ENCODE measurements at regions not wholly inside any gene's neighbourhood (a gene's known extent, or its start where the extent isn't known, plus 50 kb on each side); places are given as distances from the start of the nearest gene placed in this dataset.

- ChIA-PET CTCF (no interaction called here), POLR2A (no interaction called here)
- no peaks in the 10 kb centered on the region for H3K36me3 ChIP-seq (ENCODE audit: control insufficient read depth in 2 of 2, extremely low read depth in 1 of 2, insufficient read depth in 2 of 2, low read length in 2 of 2)
- intact Hi-C loops (cut with micrococcal nuclease) (no loop called here), dilution Hi-C loops (cut with MboI; ENCODE audit: extremely low pct_ligation_motif_present, low sequenced_read_pairs) (no loop called here)
- H3K4me2 ChIP-seq (ENCODE audit: insufficient read depth, low read length) = no peak overlapping the region
- H3K27me3 ChIP-seq (ENCODE audit: control insufficient read depth in 2 of 2, insufficient read depth in 2 of 2, low read length in 2 of 2) = no peaks in the 10 kb centered on the region
- H2AFZ ChIP-seq (ENCODE audit: low read depth, low read length) = no peak overlapping the region
- H3K4me3 ChIP-seq (replicated peaks in 1 of 3; ENCODE audit: insufficient read depth in 1 of 3, low read depth in 1 of 3, low read length in 3 of 3) = no peak overlapping the region
- no peaks in the 10 kb centered on the region for H4K20me1 ChIP-seq (replicated peaks; ENCODE audit: control insufficient read depth, extremely low read depth, insufficient read depth, low read length)
- no peaks in the 10 kb centered on the region for H3K79me2 ChIP-seq (ENCODE audit: control insufficient read depth, insufficient read depth, low read length)
- H3K27ac ChIP-seq (ENCODE audit: insufficient read depth, low read depth, low read length) = no peak overlapping the region
- no peaks in the 10 kb centered on the region for H3K4me1 ChIP-seq (ENCODE audit: control insufficient read depth, extremely low read depth, insufficient read depth, low read length)
- no TSS peak for BruUV-seq (replicated peaks)
- TF ChIP-seq JUN (IDR thresholded peaks at IDR 0.05; ENCODE audit: borderline replicate concordance, insufficient read depth, insufficient read length, low read depth) (no peak), GATA2 (IDR thresholded peaks at IDR 0.05; ENCODE audit: insufficient read depth, insufficient read length, low read depth, low read length) (no peak), POLR2A (IDR thresholded peaks at IDR 0.05; ENCODE audit: low read depth, low read length) (no peak), POLR2AphosphoS5 (IDR thresholded peaks at IDR 0.05; ENCODE audit: insufficient read depth, low read depth, low read length) (no peak), EZH2 (IDR thresholded peaks at IDR 0.05; ENCODE audit: borderline replicate concordance, low read depth, low read length, severe bottlenecking) (no peak), FOS (IDR thresholded peaks at IDR 0.05; ENCODE audit: borderline replicate concordance, insufficient read depth, low read length) (no peak), MYC (IDR thresholded peaks at IDR 0.05; ENCODE audit: low read depth, low read length) (no peak)
- TF ChIP-seq, protein P1, sequence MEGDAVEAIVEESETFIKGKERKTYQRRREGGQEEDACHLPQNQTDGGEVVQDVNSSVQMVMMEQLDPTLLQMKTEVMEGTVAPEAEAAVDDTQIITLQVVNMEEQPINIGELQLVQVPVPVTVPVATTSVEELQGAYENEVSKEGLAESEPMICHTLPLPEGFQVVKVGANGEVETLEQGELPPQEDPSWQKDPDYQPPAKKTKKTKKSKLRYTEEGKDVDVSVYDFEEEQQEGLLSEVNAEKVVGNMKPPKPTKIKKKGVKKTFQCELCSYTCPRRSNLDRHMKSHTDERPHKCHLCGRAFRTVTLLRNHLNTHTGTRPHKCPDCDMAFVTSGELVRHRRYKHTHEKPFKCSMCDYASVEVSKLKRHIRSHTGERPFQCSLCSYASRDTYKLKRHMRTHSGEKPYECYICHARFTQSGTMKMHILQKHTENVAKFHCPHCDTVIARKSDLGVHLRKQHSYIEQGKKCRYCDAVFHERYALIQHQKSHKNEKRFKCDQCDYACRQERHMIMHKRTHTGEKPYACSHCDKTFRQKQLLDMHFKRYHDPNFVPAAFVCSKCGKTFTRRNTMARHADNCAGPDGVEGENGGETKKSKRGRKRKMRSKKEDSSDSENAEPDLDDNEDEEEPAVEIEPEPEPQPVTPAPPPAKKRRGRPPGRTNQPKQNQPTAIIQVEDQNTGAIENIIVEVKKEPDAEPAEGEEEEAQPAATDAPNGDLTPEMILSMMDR (IDR thresholded peaks at IDR 0.05; ENCODE audit: extremely low read depth in 1 of 2, insufficient read depth in 1 of 2, low read depth in 1 of 2, low read length in 2 of 2) = no peak
- TF ChIP-seq, protein P2, sequence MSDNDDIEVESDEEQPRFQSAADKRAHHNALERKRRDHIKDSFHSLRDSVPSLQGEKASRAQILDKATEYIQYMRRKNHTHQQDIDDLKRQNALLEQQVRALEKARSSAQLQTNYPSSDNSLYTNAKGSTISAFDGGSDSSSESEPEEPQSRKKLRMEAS (IDR thresholded peaks at IDR 0.05; ENCODE audit: insufficient read depth, insufficient read length) = no peak
- no peak overlapping the region for H3K9ac ChIP-seq (replicated peaks; ENCODE audit: extremely low read depth, insufficient read depth, low read length)
- peaks cover 4% of the 10 kb centered on the region for H3K9me3 ChIP-seq (replicated peaks; ENCODE audit: control insufficient read depth, insufficient read depth, low read length)
- FAIRE-seq = no peak
- DNase-seq (ENCODE audit: low read depth, low spot score) = no peak
- H3K9me1 ChIP-seq (replicated peaks; ENCODE audit: control insufficient read depth, extremely low read depth, insufficient read depth, low read length) = no peaks in the 10 kb centered on the region
Measured at GRCh38 chr2:129548880-129549279, 430.6 kb upstream of the RAB6C start.
